Midbrain (tissue), 1 donor: ENCODE measurements at regions not wholly inside any gene's neighbourhood (a gene's known extent, or its start where the extent isn't known, plus 50 kb on each side); places are given as distances from the start of the nearest gene placed in this dataset.
A peak's percentile ranks its signal among the peaks of the same experiment; 100 is the strongest.

Source experiments
- DNase-seq: peaks from one replicate; lab custom pipeline; 2025; lab: John Stamatoyannopoulos, UW

- no peak for DNase-seq
Measured at GRCh38 chr3:22113453-22113852, 362.4 kb upstream of the ZNF385D start.

- DNase-seq = no peak
Measured at GRCh38 chr3:22115581-22115980, 364.6 kb upstream of the ZNF385D start.

GRCh38 chr3:22117091-22117490 is 366.1 kb upstream of the ZNF385D start:
- no peak for DNase-seq

GRCh38 chr3:22117751-22118346 is 366.8 kb upstream of the ZNF385D start:
- DNase-seq = peak; percentile 11

GRCh38 chr3:22118542-22118941 is 367.5 kb upstream of the ZNF385D start:
- no peak for DNase-seq

DNA sequence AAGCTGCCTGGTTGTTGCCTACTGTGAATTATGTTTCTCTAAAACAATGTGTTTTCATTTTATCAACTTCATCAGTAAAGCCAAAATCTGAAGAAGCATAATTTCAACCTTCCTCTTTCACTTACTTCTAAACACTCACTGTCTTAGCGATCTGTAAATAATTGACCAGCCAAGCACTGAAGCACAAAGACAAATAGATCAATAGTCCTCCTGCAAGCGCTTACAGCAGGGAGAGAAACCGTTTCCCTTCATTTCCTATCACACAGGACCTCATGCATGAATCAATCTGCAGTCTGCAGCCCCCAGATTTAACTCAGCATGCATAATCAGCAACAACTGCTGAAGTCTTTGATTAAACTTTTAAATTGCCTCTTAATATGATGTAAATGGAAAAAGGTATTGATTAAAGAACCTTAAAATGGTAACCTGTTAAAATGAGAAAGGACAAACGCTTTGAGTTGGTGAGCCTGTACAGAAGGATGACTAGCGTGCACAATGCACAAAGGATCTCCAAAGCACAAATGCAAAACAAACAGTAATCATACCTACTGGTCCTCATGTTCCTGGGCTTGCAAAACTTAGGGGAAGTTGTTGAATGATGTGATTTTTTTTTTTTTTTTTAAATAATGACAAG is 370.2 kb upstream of the ZNF385D start:
- no peak for DNase-seq

GRCh38 chr3:22122567-22122966 is 371.6 kb upstream of the ZNF385D start:
- no peak for DNase-seq

GRCh38 chr3:22129101-22129500 is 378.1 kb upstream of the ZNF385D start:
- DNase-seq = no peak

GRCh38 chr3:22141769-22142168 is 390.8 kb upstream of the ZNF385D start:
- DNase-seq = no peak

DNA sequence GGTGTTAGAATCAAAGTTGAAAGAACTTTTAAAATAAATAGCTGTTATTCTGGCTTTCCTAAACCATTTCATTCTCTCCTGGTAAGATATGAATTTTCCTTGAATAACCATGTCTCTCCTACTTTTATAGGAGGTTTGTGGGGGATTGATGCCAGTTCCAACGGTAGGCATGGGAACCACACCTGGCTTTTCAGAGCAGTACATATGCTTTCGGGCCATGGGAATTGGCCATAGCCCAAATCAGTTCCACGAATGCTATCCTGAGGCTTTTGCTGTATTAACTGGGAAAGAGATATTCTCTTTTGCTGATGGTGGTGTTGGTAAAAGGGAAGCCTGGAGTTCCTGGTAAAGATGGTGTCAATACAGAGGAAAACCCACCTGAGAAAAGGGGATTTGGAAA is 396.2 kb upstream of the ZNF385D start:
- no peak for DNase-seq

GRCh38 chr3:22156868-22157267 is 405.9 kb upstream of the ZNF385D start:
- DNase-seq = no peak

GRCh38 chr3:22157848-22158247 is 406.8 kb upstream of the ZNF385D start:
- no peak for DNase-seq

GRCh38 chr3:22159004-22159695 is 408.1 kb upstream of the ZNF385D start:
- DNase-seq = no peak

DNA sequence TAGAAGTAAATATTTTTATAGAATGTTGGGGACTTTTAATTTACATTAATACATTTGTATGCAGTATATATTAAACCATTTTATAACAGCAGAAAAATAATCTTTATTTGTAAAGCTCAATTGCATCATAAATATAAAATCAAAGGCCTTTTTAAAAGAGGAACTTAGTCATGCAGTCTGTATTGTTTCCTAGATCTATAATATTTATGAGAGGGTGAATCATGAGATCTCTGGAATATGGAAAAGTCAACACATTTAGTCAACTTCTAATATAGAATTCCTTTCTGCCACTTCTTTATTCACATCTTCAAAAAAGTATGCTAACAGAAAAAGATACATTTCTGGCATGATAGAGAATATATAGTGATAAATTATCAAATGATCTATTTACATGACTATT is 410.3 kb upstream of the ZNF385D start:
- no peak for DNase-seq

- no peak for DNase-seq
Measured at GRCh38 chr3:22170370-22170769, 419.4 kb upstream of the ZNF385D start.

GRCh38 chr3:22172964-22173363 is 422.0 kb upstream of the ZNF385D start:
- DNase-seq = no peak

DNA sequence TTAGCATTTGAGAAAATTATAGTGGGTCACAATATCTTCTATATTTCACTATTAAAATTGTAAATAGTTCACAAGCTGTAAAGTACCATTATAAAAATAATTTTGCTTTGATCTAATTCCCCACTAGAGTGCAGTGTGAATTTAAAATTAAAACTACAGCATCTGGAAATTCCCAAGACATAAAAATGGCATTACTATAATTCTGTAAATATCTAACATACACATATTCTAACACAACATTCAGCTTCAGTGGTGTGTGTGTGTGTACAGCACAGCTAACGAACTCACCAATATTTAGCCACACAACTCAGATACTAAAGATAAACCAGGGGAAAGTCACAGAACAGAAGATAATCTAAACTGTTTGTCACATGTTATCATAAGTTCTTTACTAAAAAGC is 424.9 kb upstream of the ZNF385D start:
- peak; percentile 0 for DNase-seq

- DNase-seq = no peak
Measured at GRCh38 chr3:22176911-22177310, 425.9 kb upstream of the ZNF385D start.

DNA sequence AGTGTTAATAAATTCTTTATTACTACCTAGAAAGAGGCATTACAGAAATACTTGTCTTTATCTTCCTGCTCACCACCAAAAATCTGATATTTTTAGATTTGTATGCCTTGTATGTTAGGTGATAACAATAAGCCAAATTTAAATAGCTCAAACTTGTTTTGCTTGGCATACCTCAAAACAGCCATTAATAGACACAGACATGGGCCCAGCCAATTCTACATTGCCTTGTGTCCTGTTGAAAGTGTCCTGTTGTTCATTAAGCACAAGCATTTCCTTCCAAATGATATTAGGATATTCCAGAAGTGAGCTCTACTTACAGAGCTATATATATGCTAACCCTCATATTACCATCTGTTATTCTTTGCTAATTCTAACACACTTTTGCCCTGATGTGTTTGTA is 438.6 kb upstream of the ZNF385D start:
- DNase-seq = no peak

- no peak for DNase-seq
Measured at GRCh38 chr3:22199095-22199494, 448.1 kb upstream of the ZNF385D start.

- DNase-seq = no peak
Measured at GRCh38 chr3:22208844-22209243, 457.8 kb upstream of the ZNF385D start.

DNA sequence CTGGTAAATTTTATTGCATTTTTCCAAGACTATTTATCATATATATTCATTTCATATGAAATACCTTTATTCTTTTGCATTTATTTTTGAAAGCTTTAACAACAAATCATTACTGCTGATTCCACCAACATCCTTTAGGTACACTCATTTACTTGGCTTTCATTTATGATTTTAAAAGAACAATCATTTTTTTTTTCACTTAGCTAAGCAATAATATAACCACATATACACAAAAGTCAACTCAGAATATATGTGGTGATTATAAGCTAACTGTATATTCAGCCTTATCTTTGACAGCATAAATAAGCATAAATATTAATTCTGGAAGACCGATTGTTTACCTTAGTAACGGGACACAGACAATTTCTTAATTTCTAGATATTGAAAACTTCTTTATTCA is 458.6 kb upstream of the ZNF385D start:
- DNase-seq = no peak

- DNase-seq = no peak
Measured at GRCh38 chr3:22210693-22211092, 459.7 kb upstream of the ZNF385D start.

DNA sequence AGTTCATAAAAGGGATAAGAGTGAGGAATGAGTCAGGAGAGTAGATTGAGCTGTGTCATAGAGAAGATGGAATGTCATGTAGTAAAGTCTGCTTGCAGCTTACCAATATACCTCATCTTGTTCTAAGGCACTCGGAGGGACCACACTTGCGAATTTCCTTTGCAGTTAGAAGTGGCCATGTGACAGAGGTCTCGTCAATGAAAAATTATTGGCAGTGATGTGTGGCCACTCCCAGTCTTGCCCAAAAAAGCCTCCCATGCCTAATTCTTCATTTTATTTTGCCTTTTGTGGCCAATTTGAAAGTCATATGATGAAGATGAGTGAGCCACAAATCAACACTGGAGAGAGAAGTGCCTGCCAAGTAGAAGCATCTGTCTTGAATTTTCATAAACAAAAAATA is 465.6 kb upstream of the ZNF385D start:
- DNase-seq = no peak
